ENCODE measurements at regions not wholly inside any gene's neighbourhood (a gene's known extent, or its start where the extent isn't known, plus 50 kb on each side); places are given as distances from the start of the nearest gene placed in this dataset.

GRCh38 chr4:123116412-123116811 is 194.0 kb upstream of the NUDT6 start:
- Histone ChIP-seq H3K27ac (no peak overlapping the region), H3K36me3 (no peaks in the 10 kb centered on the region), H3K4me3 (ENCODE audit: low read depth in 1 of 2, low read length in 1 of 2) (no peak overlapping the region), H3K9me3 (no peaks in the 10 kb centered on the region), H3K27me3 (no peaks in the 10 kb centered on the region), H3K4me1 (ENCODE audit: control insufficient read depth in 1 of 2, insufficient read depth in 1 of 2, low read depth in 1 of 2, low read length in 1 of 2) (no peaks in the 10 kb centered on the region)
- TF ChIP-seq CTCF (IDR thresholded peaks at IDR 0.05): no peak

GRCh38 chr4:123120473-123120872 is 198.1 kb upstream of the NUDT6 start:
- Histone ChIP-seq H3K4me1 (ENCODE audit: control insufficient read depth in 1 of 2, insufficient read depth in 1 of 2, low read depth in 1 of 2, low read length in 1 of 2) (no peaks in the 10 kb centered on the region), H3K9me3 (no peaks in the 10 kb centered on the region), H3K27ac (no peak overlapping the region), H3K4me3 (ENCODE audit: low read depth in 1 of 2, low read length in 1 of 2) (no peak overlapping the region), H3K36me3 (no peaks in the 10 kb centered on the region), H3K27me3 (no peaks in the 10 kb centered on the region)
- no peak for TF ChIP-seq CTCF (IDR thresholded peaks at IDR 0.05)

- H3K36me3 ChIP-seq: no peaks in the 10 kb centered on the region
- H3K4me3 ChIP-seq (ENCODE audit: low read depth in 1 of 2, low read length in 1 of 2): no peak overlapping the region
- no peak for TF ChIP-seq CTCF (IDR thresholded peaks at IDR 0.05)
- H3K9me3 ChIP-seq: no peaks in the 10 kb centered on the region
- no peak overlapping the region for H3K27ac ChIP-seq
- no peaks in the 10 kb centered on the region for H3K27me3 ChIP-seq
- no peaks in the 10 kb centered on the region for H3K4me1 ChIP-seq (ENCODE audit: control insufficient read depth in 1 of 2, insufficient read depth in 1 of 2, low read depth in 1 of 2, low read length in 1 of 2)
Observed at GRCh38 chr4:123121241-123121907, 199.0 kb upstream of the NUDT6 start.

GRCh38 chr4:123125477-123125876 is 203.1 kb upstream of the NUDT6 start:
- H3K27me3 ChIP-seq: no peaks in the 10 kb centered on the region
- H3K27ac ChIP-seq: no peak overlapping the region
- H3K4me1 ChIP-seq (ENCODE audit: control insufficient read depth in 1 of 2, insufficient read depth in 1 of 2, low read depth in 1 of 2, low read length in 1 of 2): no peaks in the 10 kb centered on the region
- H3K4me3 ChIP-seq (ENCODE audit: low read depth in 1 of 2, low read length in 1 of 2): no peak overlapping the region
- H3K9me3 ChIP-seq: no peaks in the 10 kb centered on the region
- no peaks in the 10 kb centered on the region for H3K36me3 ChIP-seq
- no peak for TF ChIP-seq CTCF (IDR thresholded peaks at IDR 0.05)

GRCh38 chr4:123127218-123127617 is 204.8 kb upstream of the NUDT6 start:
- Histone ChIP-seq H3K4me1 (ENCODE audit: control insufficient read depth in 1 of 2, insufficient read depth in 1 of 2, low read depth in 1 of 2, low read length in 1 of 2) (no peaks in the 10 kb centered on the region), H3K36me3 (no peaks in the 10 kb centered on the region), H3K27ac (no peak overlapping the region), H3K9me3 (no peaks in the 10 kb centered on the region), H3K27me3 (no peaks in the 10 kb centered on the region), H3K4me3 (ENCODE audit: low read depth in 1 of 2, low read length in 1 of 2) (no peak overlapping the region)
- TF ChIP-seq CTCF (IDR thresholded peaks at IDR 0.05): no peak
